ENCODE measurements at regions not wholly inside any gene's neighbourhood (a gene's known extent, or its start where the extent isn't known, plus 50 kb on each side); places are given as distances from the start of the nearest gene placed in this dataset.

DNA sequence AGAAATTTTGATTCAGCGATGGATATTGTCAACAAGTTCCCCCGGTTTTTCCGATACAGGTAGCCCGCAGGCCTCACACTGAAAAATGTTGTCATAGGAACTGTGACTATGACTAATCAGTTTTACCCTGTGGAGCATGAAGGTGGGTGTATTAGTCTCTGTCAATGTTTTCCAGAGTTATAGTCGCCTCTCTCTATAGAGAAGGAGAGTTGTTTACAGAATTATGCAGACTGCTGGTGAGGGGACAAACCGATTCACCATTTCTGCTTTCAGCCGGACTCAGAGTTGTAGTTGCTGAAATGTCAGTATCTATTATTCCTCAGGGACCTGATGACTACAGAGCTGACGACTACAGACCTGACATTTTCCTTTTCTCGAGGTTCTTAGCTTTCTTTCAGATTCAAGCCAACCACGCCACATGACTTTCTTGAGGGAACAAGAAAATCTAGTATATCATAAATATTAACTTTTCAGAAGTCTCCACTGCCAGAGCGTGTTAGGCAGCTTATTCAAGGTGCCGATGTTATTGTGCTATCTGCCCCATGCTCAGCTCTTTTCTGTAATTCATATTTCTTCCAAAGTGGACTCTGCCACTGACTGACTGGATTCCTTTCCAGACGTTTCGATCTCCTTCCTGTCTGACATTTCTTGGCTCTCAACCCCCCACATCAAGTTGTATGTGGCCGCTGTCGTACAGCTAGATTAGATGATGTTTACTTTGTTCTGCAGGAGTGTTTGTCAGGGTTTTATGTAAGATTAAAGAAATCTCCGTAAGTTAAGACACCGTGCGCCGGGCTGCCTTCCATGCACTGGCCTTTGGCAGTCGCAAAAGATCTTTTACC is 178.1 kb downstream of the FGF1 start:
- DNase-seq = no peak

GRCh38 chr5:142506756-142507155 is 179.1 kb downstream of the FGF1 start:
- no peak for DNase-seq

DNA sequence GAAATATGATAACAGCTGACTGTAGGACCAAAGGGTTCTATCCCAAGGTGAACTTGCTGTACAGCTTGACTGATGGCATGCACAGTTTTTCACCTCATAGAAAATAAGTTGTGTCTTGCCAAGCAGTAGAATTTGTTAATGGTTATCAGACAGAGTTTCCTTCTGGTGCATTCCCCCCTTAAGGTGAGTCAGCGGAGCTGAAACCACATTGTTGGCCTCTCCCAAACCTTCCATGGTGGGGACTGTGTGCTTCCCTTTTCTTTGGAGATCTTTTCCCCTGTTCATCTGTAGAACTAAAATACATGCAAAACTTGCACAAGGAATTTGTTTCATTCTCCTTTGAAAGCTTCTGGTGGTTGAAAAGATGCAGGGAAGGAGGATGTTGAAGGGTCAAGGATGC is 179.8 kb downstream of the FGF1 start:
- DNase-seq = no peak

- no peak for DNase-seq
Measured at GRCh38 chr5:142501890-142502289, 177.1 kb upstream of the SPRY4 start.

- DNase-seq = no peak
Measured at GRCh38 chr5:142500227-142500905, 175.5 kb upstream of the SPRY4 start.

- no peak for DNase-seq
Measured at GRCh38 chr5:142499591-142500226, 174.9 kb upstream of the SPRY4 start.

DNA sequence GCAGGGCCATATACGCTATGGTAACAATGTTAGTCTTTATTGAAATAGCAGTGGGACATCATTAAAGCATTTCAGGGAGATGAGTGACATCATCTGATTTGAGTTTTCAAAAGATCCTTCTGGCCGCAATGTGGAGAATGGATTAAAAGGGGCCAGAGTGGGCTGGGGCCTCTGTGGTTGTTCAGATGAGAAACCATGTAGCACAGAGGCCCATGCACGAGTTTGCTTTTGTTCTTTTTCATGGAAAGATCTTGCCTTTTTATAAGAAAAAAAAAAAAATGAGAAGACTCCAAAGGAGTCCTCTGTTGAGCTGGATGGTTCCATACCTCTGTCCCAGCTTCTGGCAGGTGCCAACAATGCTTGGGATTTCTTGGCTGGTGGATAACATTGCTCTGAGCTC is 173.5 kb upstream of the SPRY4 start:
- DNase-seq = no peak

- DNase-seq = no peak
Measured at GRCh38 chr5:142495531-142495930, 170.7 kb upstream of the SPRY4 start.

DNA sequence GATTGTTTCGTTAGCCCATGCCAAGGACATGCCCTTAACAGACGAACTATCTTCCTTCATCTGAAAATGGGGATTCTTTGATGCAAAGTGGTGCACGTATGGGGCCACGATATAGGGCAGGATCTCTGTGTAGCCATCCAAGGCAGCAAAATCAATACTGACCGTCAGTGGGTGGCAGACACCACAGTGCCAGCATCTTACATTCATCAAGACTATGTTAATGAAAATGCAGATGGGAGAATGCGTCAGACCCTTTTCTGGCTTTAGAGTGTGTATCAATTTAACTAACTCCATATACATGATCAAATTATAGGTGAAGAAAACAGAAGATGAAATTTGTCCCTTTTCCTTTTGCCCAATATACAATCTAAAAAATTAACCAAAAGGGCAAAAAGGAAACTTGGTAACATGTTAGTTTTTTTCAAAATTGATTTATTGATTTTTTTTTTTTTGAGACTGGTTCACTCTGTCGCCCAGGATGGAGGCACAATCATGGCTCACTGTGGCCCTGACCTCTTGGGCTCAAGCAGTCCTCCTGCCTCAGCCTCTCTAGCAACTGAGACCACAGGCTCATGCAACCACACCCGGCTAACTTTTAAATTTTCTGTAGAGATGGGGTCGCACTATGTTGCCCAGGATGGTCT is 169.2 kb upstream of the SPRY4 start:
- no peak for DNase-seq

- no peak for DNase-seq
Measured at GRCh38 chr5:142492781-142493281, 168.0 kb upstream of the SPRY4 start.

GRCh38 chr5:142491679-142492078 is 166.9 kb upstream of the SPRY4 start:
- DNase-seq = no peak

GRCh38 chr5:142491270-142491669 is 166.4 kb upstream of the SPRY4 start:
- DNase-seq = no peak

GRCh38 chr5:142486581-142486980 is 161.8 kb upstream of the SPRY4 start:
- no peak for DNase-seq

GRCh38 chr5:142486020-142486419 is 161.2 kb upstream of the SPRY4 start:
- no peak for DNase-seq

GRCh38 chr5:142484821-142485387 is 160.1 kb upstream of the SPRY4 start:
- no peak for DNase-seq

DNA sequence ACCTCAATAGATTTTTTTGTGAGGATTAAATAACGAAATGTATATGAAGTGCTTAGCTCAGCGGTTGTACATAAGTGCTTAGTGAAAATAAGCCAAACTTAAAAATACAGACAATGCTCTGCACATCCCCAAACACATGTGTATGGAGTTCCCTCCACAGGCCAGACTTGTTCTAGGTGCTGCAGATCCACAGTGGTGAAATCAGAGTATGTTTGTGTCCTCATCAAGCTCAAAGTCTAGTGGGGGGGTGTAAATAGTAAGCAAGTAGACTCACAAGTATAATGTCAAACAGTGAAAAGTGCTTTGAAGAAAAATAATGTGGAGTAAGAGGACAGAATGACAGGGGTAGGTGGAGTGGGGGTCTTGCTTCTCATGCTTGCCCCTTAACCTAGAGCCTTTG is 157.4 kb upstream of the SPRY4 start:
- no peak for DNase-seq

DNA sequence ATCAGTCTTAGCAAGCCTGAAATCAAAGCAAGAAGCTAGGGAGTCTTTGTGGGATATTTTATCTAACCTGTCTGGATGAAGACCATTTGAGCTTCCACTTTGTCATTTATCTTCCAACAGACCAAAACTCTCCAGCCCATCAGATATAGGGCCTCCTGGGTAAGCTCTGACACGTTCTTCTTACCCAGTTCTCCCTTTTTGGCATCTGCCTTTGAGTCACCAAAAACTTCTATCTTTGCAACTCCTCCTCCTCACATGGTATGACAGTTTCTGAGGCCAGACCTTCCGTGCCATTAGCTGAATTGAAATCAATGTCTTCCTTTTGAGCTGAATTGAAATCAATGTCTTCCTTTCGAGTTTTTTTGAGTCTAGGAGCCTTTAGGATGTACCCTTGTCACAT is 156.6 kb upstream of the SPRY4 start:
- no peak for DNase-seq

DNA sequence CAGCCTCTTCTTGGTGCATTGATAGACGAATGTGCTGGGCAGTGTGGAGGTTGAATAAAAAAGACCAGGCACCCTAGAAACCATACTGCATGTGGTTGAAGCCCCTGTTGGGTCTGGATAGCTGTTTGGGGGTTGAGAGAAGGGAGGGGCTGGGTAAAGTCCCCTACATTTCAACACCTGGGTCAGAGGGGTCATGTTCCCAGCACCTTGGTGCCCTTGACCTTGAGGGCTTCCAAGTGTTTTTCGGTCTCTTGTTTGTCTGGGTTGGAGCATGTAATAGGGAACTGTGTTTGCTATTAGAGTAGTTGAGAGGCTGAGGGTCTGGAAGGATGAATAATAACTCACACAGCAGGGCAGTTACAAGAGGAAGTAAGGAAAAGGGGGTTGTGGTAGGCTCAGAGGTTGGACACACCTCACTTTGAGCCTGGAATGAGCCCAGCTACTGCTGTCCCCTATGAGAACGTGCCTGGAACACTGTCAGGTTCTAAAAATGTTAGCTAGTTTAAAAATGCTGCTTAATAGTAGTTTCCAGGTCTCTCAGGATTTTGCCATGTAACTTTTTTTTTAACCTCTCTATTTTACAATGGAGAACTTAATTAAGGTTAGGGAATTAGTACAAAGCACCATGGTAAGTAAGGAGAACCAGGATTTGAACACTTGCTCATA is 155.2 kb upstream of the SPRY4 start:
- no peak for DNase-seq

DNA sequence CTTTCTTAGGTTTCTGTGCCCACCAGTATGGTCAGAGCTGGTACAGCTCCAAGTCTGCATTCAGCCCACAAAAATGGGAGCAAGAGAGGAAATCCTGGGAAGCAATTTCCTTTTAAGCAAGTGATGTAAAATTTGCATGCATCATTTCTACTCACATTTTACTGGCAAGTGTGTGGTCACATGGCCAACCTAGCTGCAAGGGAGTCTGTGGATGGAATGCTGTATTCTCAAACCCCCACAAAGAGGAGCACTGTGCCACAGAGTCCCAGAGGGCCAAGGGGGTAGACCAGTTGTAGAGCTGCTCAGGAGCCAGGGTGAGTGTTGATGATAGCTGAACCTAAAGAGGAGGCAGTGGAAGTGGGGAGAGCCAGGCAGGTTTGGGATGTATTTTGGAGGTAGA is 154.3 kb upstream of the SPRY4 start:
- no peak for DNase-seq

GRCh38 chr5:142478113-142478512 is 153.3 kb upstream of the SPRY4 start:
- DNase-seq = no peak

- DNase-seq = no peak
Measured at GRCh38 chr5:142475102-142475513, 150.3 kb upstream of the SPRY4 start.

GRCh38 chr5:142474431-142475094 is 149.7 kb upstream of the SPRY4 start:
- DNase-seq = no peak
